HEK293T (cell line): ENCODE measurements at regions not wholly inside any gene's neighbourhood (a gene's known extent, or its start where the extent isn't known, plus 50 kb on each side); places are given as distances from the start of the nearest gene placed in this dataset.

Experiments
- BHLHE40 ChIP-seq: fragments of 450-650 bp; IDR thresholded peaks from 2 replicates; pipeline ENCODE4 v1.6.1; 2016; ENCODE audit warnings: mild to moderate bottlenecking, moderate library complexity, borderline replicate concordance
- NFRKB ChIP-seq: fragments of 450-650 bp; IDR thresholded peaks from 2 replicates; pipeline ENCODE4 v1.6.1; 2016; ENCODE audit warnings: mild to moderate bottlenecking, moderate library complexity

DNA sequence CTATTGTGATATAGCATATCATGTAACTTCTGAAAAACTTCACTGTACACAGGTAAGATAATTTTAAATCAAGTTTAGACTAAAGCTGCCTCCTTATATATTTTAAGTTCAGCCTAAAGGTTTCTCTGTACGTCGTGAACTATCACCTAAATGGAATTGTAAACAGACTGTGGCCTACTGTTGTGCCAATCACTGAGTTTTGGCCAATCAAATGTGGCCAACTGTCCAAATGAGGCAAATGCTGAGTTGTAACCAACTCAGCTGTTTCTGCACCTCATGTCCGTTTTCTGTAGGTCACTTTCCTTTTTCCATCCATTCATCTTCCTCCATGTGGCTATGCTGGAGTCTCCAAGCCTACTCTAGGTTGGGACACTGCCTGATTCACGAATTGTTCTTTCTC is 63.7 kb upstream of the ST6GALNAC3 start:
- TF ChIP-seq BHLHE40 (no peak), NFRKB (no peak)
